Amniotic stem cell (primary cell): ENCODE measurements at regions not wholly inside any gene's neighbourhood (a gene's known extent, or its start where the extent isn't known, plus 50 kb on each side); places are given as distances from the start of the nearest gene placed in this dataset.
A peak's percentile ranks its signal among the peaks of the same experiment; 100 is the strongest.

Source experiments
- DNase-seq: peaks from one replicate; lab custom pipeline; 2025; lab: John Stamatoyannopoulos, UW

DNA sequence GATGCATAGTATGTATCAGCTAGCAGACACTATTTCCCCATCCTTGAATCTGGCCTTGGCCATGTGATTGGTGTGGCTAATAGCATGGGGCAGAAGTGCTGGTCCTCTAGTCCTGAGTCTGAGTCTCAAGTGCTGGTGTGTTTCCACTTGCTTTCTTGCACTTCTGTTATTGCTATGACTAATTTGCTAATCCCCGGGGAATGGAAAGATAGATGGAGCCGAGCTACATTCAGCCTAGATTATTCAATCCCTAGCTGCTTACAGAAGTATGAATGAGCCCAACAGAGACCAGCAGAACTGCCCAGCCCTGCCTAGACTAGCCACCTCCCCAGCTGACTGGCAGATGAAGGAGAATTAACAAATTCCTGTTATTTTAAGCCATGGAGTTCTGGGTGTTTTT lies 53.2 kb upstream of the SYPL1 start:
- DNase-seq = peak; percentile 35

DNA sequence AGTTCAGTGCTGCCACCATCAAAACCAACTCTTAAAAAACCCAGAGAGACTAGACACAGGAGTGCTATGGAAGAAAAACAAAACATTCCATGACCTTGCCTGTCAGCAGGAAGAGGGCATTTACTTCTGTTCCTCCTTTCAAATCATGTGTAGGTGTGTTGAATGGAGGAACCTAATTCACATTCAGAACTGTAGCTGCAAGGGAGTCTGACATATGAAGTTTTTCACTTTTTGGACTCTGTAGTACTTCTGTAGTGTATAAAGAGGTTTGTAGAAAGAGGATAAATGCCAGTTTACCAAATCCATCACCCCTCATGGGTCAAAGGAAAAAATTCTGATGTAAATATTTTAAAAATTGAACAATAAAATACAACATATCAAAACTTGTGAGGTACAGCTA lies 51.1 kb upstream of the SYPL1 start:
- DNase-seq = no peak
